Aorta (tissue), 5 donors: ENCODE measurements at regions not wholly inside any gene's neighbourhood (a gene's known extent, or its start where the extent isn't known, plus 50 kb on each side); places are given as distances from the start of the nearest gene placed in this dataset.
A peak's percentile ranks its signal among the peaks of the same experiment; 100 is the strongest.

ENCODE experiments used
- ATAC-seq: fragments of 200-7000 bp; cut with Tn5 transposase; one replicate; pipeline ENCODE4 v1.9.1; 2022; ENCODE audit warnings: moderate library complexity; ENCODE audit not compliant: low FRiP score
- DNase-seq, 2 donors: peaks; one replicate each; pipeline ENCODE4 v3.0.0-alpha.2; 2020
- H3K27ac ChIP-seq, 2 donors: one replicate each; pipeline ENCODE4 v1.5.1; 2013; ENCODE audit warnings: low read length in 2 of 2, mild to moderate bottlenecking in 2 of 2, moderate library complexity in 2 of 2, control low read depth in 1 of 2, inconsistent platforms in 1 of 2, low read depth in 1 of 2
- H3K27me3 ChIP-seq, 2 donors: one replicate each; pipeline ENCODE4 v1.6.1; 2013; ENCODE audit warnings: control low read depth in 1 of 2, low read length in 1 of 2, mild to moderate bottlenecking in 1 of 2, moderate library complexity in 1 of 2; ENCODE audit not compliant: insufficient read depth in 2 of 2, control insufficient read depth in 1 of 2
- H3K36me3 ChIP-seq, 2 donors: one replicate each; pipeline ENCODE4 v1.6.1; 2013; ENCODE audit warnings: control low read depth in 1 of 2, low read length in 1 of 2, mild to moderate bottlenecking in 1 of 2; ENCODE audit not compliant: insufficient read depth in 2 of 2, control insufficient read depth in 1 of 2
- H3K4me1 ChIP-seq, 2 donors: one replicate each; pipeline ENCODE4 v1.6.1; 2013; ENCODE audit warnings: low read length in 2 of 2, control low read depth in 1 of 2, mild to moderate bottlenecking in 1 of 2, moderate library complexity in 1 of 2; ENCODE audit not compliant: insufficient read depth in 2 of 2, control insufficient read depth in 1 of 2
- H3K4me3 ChIP-seq, 2 donors: one replicate each; pipeline ENCODE4 v1.5.1; 2013; ENCODE audit warnings: low read length in 2 of 2, control low read depth in 1 of 2, mild to moderate bottlenecking in 1 of 2
- H3K9me3 ChIP-seq: one replicate; pipeline ENCODE4 v1.6.1; 2013; ENCODE audit warnings: mild to moderate bottlenecking, low read length; ENCODE audit not compliant: control insufficient read depth
- WGBS, 2 donors: extraction: QIAGEN DNeasy Blood & Tissue Kit; methylation state at CpG; one replicate each; pipeline ENCODE4 v1.1.7; 2013; 5-methylcytosine and 5-hydroxymethylcytosine counted together
- intact Hi-C, 2 donors: fragments of 100-400 bp; cut with DNase I; formaldehyde crosslinking; loops; one replicate each; pipeline versions ENCODE4 v1.14.2 to v1.15.0; 2022
- donor health status: healthy with polysubstance abuse.
- donor health status: Bipolar disorder and iron deficiency.
- donor health status: DM: no; HTN: no; CAD: no.
- donor health status: DM: no; HTN: no; CAD: no.
- donor health status: DM: yes; HTN: yes; CAD: no.

GRCh38 chr22:47292546-47293320 is 530.3 kb downstream of the TBC1D22A start:
- Histone ChIP-seq H3K4me1 (no peaks in the 10 kb centered on the region), H3K36me3 (no peaks in the 10 kb centered on the region), H3K4me3 (no peak overlapping the region), H3K27ac (peak overlapping the region in 1 of 2 donors; percentile 28), H3K27me3 (no peaks in the 10 kb centered on the region), H3K9me3 (no peaks in the 10 kb centered on the region)
- ATAC-seq (no peak), DNase-seq (no peak)
- intact Hi-C loops: no loop called here
- WGBS, 2 donors: 58 to 60% methylated on average over 18 of the region's 18 CpGs

- Histone ChIP-seq H3K27me3 (no peaks in the 10 kb centered on the region), H3K27ac (no peak overlapping the region)
Measured at GRCh38 chr22:47291565-47292495, 529.4 kb downstream of the TBC1D22A start.

GRCh38 chr22:47290706-47291430 is 528.4 kb downstream of the TBC1D22A start:
- H3K36me3 ChIP-seq: no peaks in the 10 kb centered on the region
- intact Hi-C loops: no loop called here
- no peaks in the 10 kb centered on the region for H3K9me3 ChIP-seq
- H3K27ac ChIP-seq: no peak overlapping the region
- H3K27me3 ChIP-seq: no peaks in the 10 kb centered on the region
- DNase-seq: peak in 1 of 2 donors; percentile 53
- no peak for ATAC-seq
- H3K4me3 ChIP-seq: no peak overlapping the region
- H3K4me1 ChIP-seq: no peaks in the 10 kb centered on the region
- 85 to 89% methylated on average over 20 of the region's 20 CpGs for WGBS, 2 donors

More at GRCh38 chr22:47291565-47292495, 529.4 kb downstream of the TBC1D22A start:
- intact Hi-C loops: no loop called here
- 84% methylated on average over 18 of the region's 18 CpGs for WGBS, 2 donors
- no peak overlapping the region for H3K4me3 ChIP-seq
- H3K4me1 ChIP-seq: no peaks in the 10 kb centered on the region
- no peak for ATAC-seq
- no peaks in the 10 kb centered on the region for H3K9me3 ChIP-seq
- DNase-seq: peak in 1 of 2 donors; percentile 45
- no peaks in the 10 kb centered on the region for H3K36me3 ChIP-seq

- H3K36me3 ChIP-seq: no peaks in the 10 kb centered on the region
- no peaks in the 10 kb centered on the region for H3K4me1 ChIP-seq
- ATAC-seq (no peak), DNase-seq (peak in 1 of 2 donors; percentile 45)
- no peak overlapping the region for H3K4me3 ChIP-seq
- no peaks in the 10 kb centered on the region for H3K27me3 ChIP-seq
- intact Hi-C loops: no loop called here
- no peak overlapping the region for H3K27ac ChIP-seq
- H3K9me3 ChIP-seq: no peaks in the 10 kb centered on the region
- 73 to 83% methylated on average over 12 of the region's 12 CpGs for WGBS, 2 donors
Measured at GRCh38 chr22:47289336-47289985, 527.0 kb downstream of the TBC1D22A start.

GRCh38 chr22:47288680-47289079 is 526.2 kb downstream of the TBC1D22A start:
- Histone ChIP-seq H3K27me3 (no peaks in the 10 kb centered on the region), H3K4me1 (no peaks in the 10 kb centered on the region), H3K9me3 (no peaks in the 10 kb centered on the region), H3K36me3 (no peaks in the 10 kb centered on the region), H3K27ac (no peak overlapping the region), H3K4me3 (no peak overlapping the region)
- no peak for ATAC-seq
- 80 to 89% methylated on average over 8 of the region's 8 CpGs for WGBS, 2 donors
- intact Hi-C loops: no loop called here
- peak in 1 of 2 donors; percentile 47 for DNase-seq

GRCh38 chr22:47287516-47287915 is 525.1 kb downstream of the TBC1D22A start:
- DNase-seq: peak in 1 of 2 donors; percentile 33
- H3K4me3 ChIP-seq: no peak overlapping the region
- no peak overlapping the region for H3K27ac ChIP-seq
- no peaks in the 10 kb centered on the region for H3K9me3 ChIP-seq
- intact Hi-C loops: no loop called here
- H3K36me3 ChIP-seq: no peaks in the 10 kb centered on the region
- H3K4me1 ChIP-seq: no peaks in the 10 kb centered on the region
- 81 to 87% methylated on average over 5 of the region's 5 CpGs for WGBS, 2 donors
- ATAC-seq: no peak
- no peaks in the 10 kb centered on the region for H3K27me3 ChIP-seq

- intact Hi-C loops: no loop called here
- 81 to 82% methylated on average over 7 of the region's 7 CpGs for WGBS, 2 donors
- Histone ChIP-seq H3K9me3 (no peaks in the 10 kb centered on the region), H3K36me3 (no peaks in the 10 kb centered on the region), H3K4me3 (no peak overlapping the region), H3K27me3 (no peaks in the 10 kb centered on the region), H3K27ac (no peak overlapping the region), H3K4me1 (no peaks in the 10 kb centered on the region)
- ATAC-seq: no peak
- DNase-seq: peak in 1 of 2 donors; percentile 51
Measured at GRCh38 chr22:47286590-47286989, 524.1 kb downstream of the TBC1D22A start.

- no peak overlapping the region for H3K4me3 ChIP-seq
- no peaks in the 10 kb centered on the region for H3K4me1 ChIP-seq
- no peaks in the 10 kb centered on the region for H3K36me3 ChIP-seq
- intact Hi-C loops: no loop called here
- DNase-seq: peak in 1 of 2 donors; percentile 49
- H3K27ac ChIP-seq: no peak overlapping the region
- 84 to 87% methylated on average over 10 of the region's 10 CpGs for WGBS, 2 donors
- no peaks in the 10 kb centered on the region for H3K9me3 ChIP-seq
- H3K27me3 ChIP-seq: no peaks in the 10 kb centered on the region
- no peak for ATAC-seq
Measured at GRCh38 chr22:47285981-47286380, 523.5 kb downstream of the TBC1D22A start.
